Neural cell (in vitro differentiated cells): ENCODE measurements at regions not wholly inside any gene's neighbourhood (a gene's known extent, or its start where the extent isn't known, plus 50 kb on each side); places are given as distances from the start of the nearest gene placed in this dataset.

Experiments
- H2AFZ ChIP-seq: fragments of 200-600, 300-800 bp; sonication (generic), shearing (Covaris generic); 2 replicates; pipeline ENCODE4 v1.6.0; 2014; ENCODE audit warnings: low read depth, mild to moderate bottlenecking, antibody characterized with exemption, low read length, moderate library complexity
- H3F3A ChIP-seq: fragments of 200-600 bp; shearing (Covaris generic); 2 replicates; pipeline ENCODE4 v1.6.1; 2016; ENCODE audit warnings: mild to moderate bottlenecking, moderate library complexity, mixed read lengths, antibody characterized with exemption, low read length; ENCODE audit not compliant: insufficient read depth, poor library complexity, severe bottlenecking
- H3K27ac ChIP-seq: fragments of 200-600, 300-800 bp; sonication (generic), shearing (Covaris generic); 2 replicates; pipeline ENCODE4 v1.5.1; 2014; ENCODE audit warnings: mild to moderate bottlenecking, low read length, moderate library complexity
- H3K27me3 ChIP-seq: fragments of 300-800, 200-600 bp; sonication (generic), shearing (Covaris generic); 2 replicates; pipeline ENCODE4 v1.6.0; 2014; ENCODE audit warnings: mild to moderate bottlenecking, low read depth, low read length, moderate library complexity; ENCODE audit not compliant: insufficient read depth
- H3K36me3 ChIP-seq: fragments of 300-800, 200-600 bp; sonication (generic), shearing (Covaris generic); 2 replicates; pipeline ENCODE4 v1.5.1; 2014; ENCODE audit warnings: mild to moderate bottlenecking, antibody characterized with exemption, low read length, moderate library complexity; ENCODE audit not compliant: insufficient read depth
- H3K4me2 ChIP-seq: fragments of 300-800, 200-600 bp; sonication (generic), shearing (Covaris generic); 2 replicates; pipeline ENCODE4 v1.6.0; 2014; ENCODE audit warnings: mild to moderate bottlenecking, low read length
- H3K4me3 ChIP-seq: fragments of 300-800, 200-600 bp; sonication (generic), shearing (Covaris generic); 2 replicates; pipeline ENCODE4 v1.5.1; 2014; ENCODE audit warnings: mild to moderate bottlenecking, low read length, moderate library complexity
- H3K79me2 ChIP-seq: fragments of 200-600 bp; shearing (Covaris generic); replicated peaks from 2 replicates; pipeline ENCODE4 v1.6.0; 2014; ENCODE audit warnings: mild to moderate bottlenecking, low read length, moderate library complexity; ENCODE audit not compliant: insufficient read depth
- H3K9ac ChIP-seq: fragments of 300-800, 200-600 bp; sonication (generic), shearing (Covaris generic); 2 replicates; pipeline ENCODE4 v1.6.1; 2016; ENCODE audit warnings: mild to moderate bottlenecking, low read length, mixed read lengths
- H3K9me2 ChIP-seq: fragments of 200-600 bp; shearing (Covaris generic); 2 replicates; pipeline ENCODE4 v1.6.1; 2016; ENCODE audit warnings: mild to moderate bottlenecking, low read length, mixed read lengths; ENCODE audit not compliant: insufficient read depth
- H3K9me3 ChIP-seq: fragments of 200-600, 300-800 bp; sonication (generic), shearing (Covaris generic); 2 replicates; pipeline ENCODE4 v1.6.1; 2016; ENCODE audit warnings: mild to moderate bottlenecking, mixed run types, low read length, moderate library complexity, mixed read lengths
- H4K20me1 ChIP-seq: fragments of 200-600 bp; shearing (Covaris generic); 2 replicates; pipeline ENCODE4 v1.6.1; 2016; ENCODE audit warnings: mild to moderate bottlenecking, mixed run types; ENCODE audit not compliant: insufficient read depth
- CTCF ChIP-seq: fragments of 450-650 bp; IDR thresholded peaks from 2 replicates; pipeline ENCODE4 v1.5.1; 2014; ENCODE audit warnings: antibody characterized with exemption, mild to moderate bottlenecking, moderate library complexity; ENCODE audit not compliant: poor library complexity, severe bottlenecking
- EP300 ChIP-seq: fragments of 450-650 bp; conservative IDR thresholded peaks from 2 replicates; pipeline ENCODE4 v1.6.1; 2014; ENCODE audit warnings: antibody characterized with exemption, mild to moderate bottlenecking, moderate library complexity; ENCODE audit not compliant: poor library complexity, severe bottlenecking
- EZH2 ChIP-seq: fragments of 200-600, 300-800 bp; shearing (Covaris generic), sonication (generic); IDR thresholded peaks from 2 replicates; pipeline ENCODE4 v1.6.1; 2014; ENCODE audit warnings: antibody characterized with exemption, low read length, borderline replicate concordance, mild to moderate bottlenecking; ENCODE audit not compliant: insufficient read depth, poor library complexity, severe bottlenecking
- MXI1 ChIP-seq: fragments of 450-650 bp; conservative IDR thresholded peaks from 2 replicates; pipeline ENCODE4 v1.6.1; 2014; ENCODE audit warnings: antibody characterized with exemption, mild to moderate bottlenecking; ENCODE audit not compliant: poor library complexity, severe bottlenecking
- POLR2AphosphoS5 ChIP-seq: IDR thresholded peaks from 2 replicates; pipeline ENCODE4 v1.6.1; 2012
- RAD21 ChIP-seq: fragments of 450-650 bp; conservative IDR thresholded peaks from 2 replicates; pipeline ENCODE4 v1.6.1; 2014; ENCODE audit warnings: antibody characterized with exemption, mild to moderate bottlenecking, moderate library complexity
- REST ChIP-seq: IDR thresholded peaks from 2 replicates; pipeline ENCODE4 v1.6.1; 2012; ENCODE audit warnings: borderline replicate concordance
- SMC3 ChIP-seq: fragments of 450-650 bp; conservative IDR thresholded peaks from 2 replicates; pipeline ENCODE4 v1.6.1; 2014; ENCODE audit warnings: antibody characterized with exemption, mild to moderate bottlenecking, moderate library complexity; ENCODE audit not compliant: poor library complexity
- TAF1 ChIP-seq: IDR thresholded peaks from 2 replicates; pipeline ENCODE4 v1.6.1; 2012; ENCODE audit warnings: low read depth

GRCh38 chr5:106085556-106085955 lies 1585.2 kb downstream of the EFNA5 start:
- H3F3A ChIP-seq = no peaks in the 10 kb centered on the region
- no peaks in the 10 kb centered on the region for H3K79me2 ChIP-seq
- H4K20me1 ChIP-seq = no peaks in the 10 kb centered on the region
- no peak for TF ChIP-seq REST
- no peak for TF ChIP-seq SMC3
- TF ChIP-seq EZH2 = no peak
- TF ChIP-seq CTCF = no peak
- no peak for TF ChIP-seq RAD21
- TF ChIP-seq POLR2AphosphoS5 = no peak
- TF ChIP-seq MXI1 = no peak
- TF ChIP-seq TAF1 = no peak
- no peak for TF ChIP-seq EP300
- H3K4me3 ChIP-seq = no peak overlapping the region
- H3K9me3 ChIP-seq = no peaks in the 10 kb centered on the region
- no peak overlapping the region for H3K4me2 ChIP-seq
- no peak overlapping the region for H2AFZ ChIP-seq
- H3K27me3 ChIP-seq = no peaks in the 10 kb centered on the region
- H3K36me3 ChIP-seq = no peaks in the 10 kb centered on the region
- H3K9me2 ChIP-seq = no peaks in the 10 kb centered on the region
- no peak overlapping the region for H3K9ac ChIP-seq
- H3K27ac ChIP-seq = no peak overlapping the region

- Histone ChIP-seq H3F3A (no peaks in the 10 kb centered on the region), H3K36me3 (no peaks in the 10 kb centered on the region), H3K9ac (no peak overlapping the region), H2AFZ (no peak overlapping the region), H4K20me1 (no peaks in the 10 kb centered on the region), H3K79me2 (no peaks in the 10 kb centered on the region), H3K27me3 (no peaks in the 10 kb centered on the region), H3K4me3 (no peak overlapping the region), H3K9me2 (no peaks in the 10 kb centered on the region), H3K27ac (no peak overlapping the region), H3K9me3 (no peaks in the 10 kb centered on the region), H3K4me2 (no peak overlapping the region)
- TF ChIP-seq POLR2AphosphoS5 (no peak), EZH2 (no peak), SMC3 (no peak), TAF1 (no peak), MXI1 (no peak), EP300 (no peak), REST (no peak), RAD21 (no peak), CTCF (no peak)
Observed at GRCh38 chr5:106085136-106085535, 1585.6 kb downstream of the EFNA5 start.
